ENCODE measurements at regions not wholly inside any gene's neighbourhood (a gene's known extent, or its start where the extent isn't known, plus 50 kb on each side); places are given as distances from the start of the nearest gene placed in this dataset.
A peak's percentile ranks its signal among the peaks of the same experiment; 100 is the strongest.

- DNase-seq: no peak
Observed at GRCh38 chr3:187931770-187932278, 186.6 kb upstream of the BCL6 start.

GRCh38 chr3:187932530-187932929 is 187.3 kb upstream of the BCL6 start:
- no peak for DNase-seq

- DNase-seq: peak; percentile 31
Observed at GRCh38 chr3:187935623-187936156, 190.4 kb upstream of the BCL6 start.

GRCh38 chr3:187936676-187937075 is 191.4 kb upstream of the BCL6 start:
- no peak for DNase-seq

GRCh38 chr3:187939891-187940290 is 194.6 kb upstream of the BCL6 start:
- no peak for DNase-seq

- DNase-seq: no peak
Observed at GRCh38 chr3:187941135-187941847, 196.0 kb upstream of the BCL6 start.

GRCh38 chr3:187941848-187942194 is 196.6 kb upstream of the BCL6 start:
- DNase-seq: no peak

- DNase-seq: no peak
Observed at GRCh38 chr3:187942658-187943241, 197.5 kb upstream of the BCL6 start.

GRCh38 chr3:187943677-187944389 is 198.6 kb upstream of the BCL6 start:
- DNase-seq: no peak

GRCh38 chr3:187944390-187945179 is 199.3 kb upstream of the BCL6 start:
- no peak for DNase-seq

- DNase-seq: no peak
Observed at GRCh38 chr3:187945374-187945773, 200.1 kb upstream of the BCL6 start.

- DNase-seq: no peak
Observed at GRCh38 chr3:187946163-187946691, 201.0 kb upstream of the BCL6 start.

- no peak for DNase-seq
Observed at GRCh38 chr3:187946981-187947380, 201.7 kb upstream of the BCL6 start.

GRCh38 chr3:187947927-187948682 is 202.8 kb upstream of the BCL6 start:
- no peak for DNase-seq

GRCh38 chr3:187949093-187949820 is 204.0 kb upstream of the BCL6 start:
- DNase-seq: no peak

- DNase-seq: no peak
Observed at GRCh38 chr3:187950671-187951070, 203.3 kb upstream of the LPP start.

- no peak for DNase-seq
Observed at GRCh38 chr3:187951452-187952190, 202.3 kb upstream of the LPP start.

GRCh38 chr3:187952849-187953248 is 201.1 kb upstream of the LPP start:
- no peak for DNase-seq

- no peak for DNase-seq
Observed at GRCh38 chr3:187954516-187954872, 199.5 kb upstream of the LPP start.

- no peak for DNase-seq
Observed at GRCh38 chr3:187954873-187955586, 198.9 kb upstream of the LPP start.
